Stimulated activated naive CD8-positive, alpha-beta T cell treated with anti-CD3 and anti-CD28 coated beads, Interleukin-15, amount 100 ng/mL, for 72 hours (primary cell): ENCODE measurements at regions not wholly inside any gene's neighbourhood (a gene's known extent, or its start where the extent isn't known, plus 50 kb on each side); places are given as distances from the start of the nearest gene placed in this dataset.

Experiments used
- ATAC-seq: fragments of 150-1000 bp; cut with Tn5 transposase; 2 replicates; pipeline ENCODE4 v1.10.0; 2021; ENCODE audit warnings: mild to moderate bottlenecking, moderate library complexity
- DNase-seq, 2 donors: peaks; one replicate each; pipeline ENCODE4 v3.0.0; 2021 to 2022
- H3K27ac Mint-ChIP-seq, 2 donors: one replicate each; pipeline ENCODE4 v1.8.0; 2022; ENCODE audit warnings: mild to moderate bottlenecking in 2 of 2, mixed read lengths in 2 of 2, moderate library complexity in 2 of 2
- H3K27me3 Mint-ChIP-seq: one replicate; pipeline ENCODE4 v1.8.0; 2022; ENCODE audit warnings: mixed read lengths
- H3K4me1 Mint-ChIP-seq: one replicate; pipeline ENCODE4 v1.8.0; 2022; ENCODE audit warnings: mild to moderate bottlenecking, mixed read lengths
- H3K4me3 Mint-ChIP-seq, 2 donors: one replicate each; pipeline ENCODE4 v1.8.0; 2022; ENCODE audit warnings: mild to moderate bottlenecking in 2 of 2, mixed read lengths in 2 of 2, moderate library complexity in 1 of 2
- H3K9me3 Mint-ChIP-seq, 2 donors: one replicate each; pipeline ENCODE4 v1.8.0; 2022; ENCODE audit warnings: mixed read lengths in 2 of 2

GRCh38 chr12:68452078-68452715 is 120.0 kb upstream of the MDM1 start:
- Mint-ChIP-seq H3K4me1 (peaks cover 94% of the 10 kb centered on the region), H3K4me3 (peak overlapping the region; percentile 74 to 79), H3K27me3 (no peaks in the 10 kb centered on the region), H3K9me3 (peaks cover 9 to 15% of the 10 kb centered on the region in 2 donors), H3K27ac (peak overlapping the region; percentile 31 to 96)
- ATAC-seq (no peak), DNase-seq (no peak)

GRCh38 chr12:68453278-68453677 is 121.1 kb upstream of the MDM1 start:
- Mint-ChIP-seq H3K4me3 (peak overlapping the region in 1 of 2 donors; percentile 74), H3K9me3 (peaks cover 14 to 19% of the 10 kb centered on the region in 2 donors), H3K4me1 (peaks cover 83% of the 10 kb centered on the region), H3K27ac (no peak overlapping the region), H3K27me3 (no peaks in the 10 kb centered on the region)
- DNase-seq (no peak), ATAC-seq (no peak)

GRCh38 chr12:68453876-68454275 is 121.7 kb upstream of the MDM1 start:
- DNase-seq (no peak), ATAC-seq (no peak)
- Mint-ChIP-seq H3K4me1 (peaks cover 77% of the 10 kb centered on the region), H3K4me3 (peak overlapping the region; percentile 17 to 19), H3K9me3 (peaks cover 14 to 19% of the 10 kb centered on the region in 2 donors), H3K27ac (no peak overlapping the region), H3K27me3 (no peaks in the 10 kb centered on the region)

- H3K27me3 Mint-ChIP-seq, result no peaks in the 10 kb centered on the region
- no peak for DNase-seq
- peak overlapping the region in 1 of 2 donors; percentile 95 for H3K27ac Mint-ChIP-seq
- peaks cover 14 to 19% of the 10 kb centered on the region in 2 donors for H3K9me3 Mint-ChIP-seq
- ATAC-seq, result no peak
- peaks cover 67% of the 10 kb centered on the region for H3K4me1 Mint-ChIP-seq
- H3K4me3 Mint-ChIP-seq, result peak overlapping the region; percentile 41 to 57
These were observed 122.7 kb upstream of the MDM1 start for GRCh38 chr12:68454892-68455291.

GRCh38 chr12:68455691-68456345 is 123.7 kb upstream of the MDM1 start:
- DNase-seq (peak in 1 of 2 donors; percentile 42), ATAC-seq (no peak)
- Mint-ChIP-seq H3K4me3 (peak overlapping the region; percentile 41 to 57), H3K27ac (peak overlapping the region; percentile 16 to 95), H3K9me3 (peaks cover 14 to 19% of the 10 kb centered on the region in 2 donors), H3K27me3 (no peaks in the 10 kb centered on the region), H3K4me1 (peaks cover 60% of the 10 kb centered on the region)

- no peak for ATAC-seq
- H3K4me1 Mint-ChIP-seq, result peaks cover 42% of the 10 kb centered on the region
- no peak overlapping the region for H3K4me3 Mint-ChIP-seq
- DNase-seq, result no peak
- H3K27me3 Mint-ChIP-seq, result no peaks in the 10 kb centered on the region
- H3K9me3 Mint-ChIP-seq, result peaks cover 14 to 19% of the 10 kb centered on the region in 2 donors
- H3K27ac Mint-ChIP-seq, result no peak overlapping the region
These were observed 126.7 kb upstream of the MDM1 start for GRCh38 chr12:68458866-68459265.

- Mint-ChIP-seq H3K27ac (no peak overlapping the region), H3K4me1 (peaks cover 28% of the 10 kb centered on the region), H3K4me3 (no peak overlapping the region), H3K27me3 (no peaks in the 10 kb centered on the region), H3K9me3 (peaks cover 14 to 19% of the 10 kb centered on the region in 2 donors)
- no peak for DNase-seq
- no peak for ATAC-seq
These were observed 128.1 kb upstream of the MDM1 start for GRCh38 chr12:68460236-68460635.

- peaks cover 6 to 7% of the 10 kb centered on the region in 2 donors for H3K9me3 Mint-ChIP-seq
- no peaks in the 10 kb centered on the region for H3K27me3 Mint-ChIP-seq
- no peak for DNase-seq
- H3K27ac Mint-ChIP-seq, result no peak overlapping the region
- peaks cover 14% of the 10 kb centered on the region for H3K4me1 Mint-ChIP-seq
- H3K4me3 Mint-ChIP-seq, result no peak overlapping the region
- ATAC-seq, result no peak
These were observed 129.5 kb upstream of the MDM1 start for GRCh38 chr12:68461645-68462044.

- Mint-ChIP-seq H3K4me3 (peak overlapping the region; percentile 68 to 79), H3K4me1 (peaks cover 13% of the 10 kb centered on the region), H3K27me3 (no peaks in the 10 kb centered on the region), H3K27ac (peak overlapping the region; percentile 83 to 86), H3K9me3 (no peaks in the 10 kb centered on the region)
- DNase-seq (no peak), ATAC-seq (peak; percentile 56)
These were observed 130.6 kb upstream of the MDM1 start for GRCh38 chr12:68462803-68463202.

GRCh38 chr12:68465227-68465626 is 133.1 kb upstream of the MDM1 start:
- no peak overlapping the region for H3K27ac Mint-ChIP-seq

GRCh38 chr12:68467514-68467913 is 135.4 kb upstream of the MDM1 start:
- ATAC-seq (no peak), DNase-seq (no peak)
- no peak overlapping the region for H3K4me3 Mint-ChIP-seq
- H3K27me3 Mint-ChIP-seq, result no peaks in the 10 kb centered on the region
- H3K27ac Mint-ChIP-seq, result no peak overlapping the region
- H3K9me3 Mint-ChIP-seq, result no peaks in the 10 kb centered on the region
- peaks cover 14% of the 10 kb centered on the region for H3K4me1 Mint-ChIP-seq

More at GRCh38 chr12:68465227-68465626, 133.1 kb upstream of the MDM1 start:
- no peak overlapping the region for H3K4me3 Mint-ChIP-seq
- no peaks in the 10 kb centered on the region for H3K9me3 Mint-ChIP-seq
- DNase-seq, result no peak
- H3K4me1 Mint-ChIP-seq, result peaks cover 18% of the 10 kb centered on the region
- no peaks in the 10 kb centered on the region for H3K27me3 Mint-ChIP-seq
- no peak for ATAC-seq

- H3K27me3 Mint-ChIP-seq, result no peaks in the 10 kb centered on the region
- no peak for ATAC-seq
- H3K9me3 Mint-ChIP-seq, result no peaks in the 10 kb centered on the region
- H3K4me3 Mint-ChIP-seq, result no peak overlapping the region
- H3K27ac Mint-ChIP-seq, result no peak overlapping the region
- H3K4me1 Mint-ChIP-seq, result peaks cover 8% of the 10 kb centered on the region
- DNase-seq, result no peak
These were observed 135.9 kb upstream of the MDM1 start for GRCh38 chr12:68468036-68468435.

GRCh38 chr12:68469113-68469512 is 137.0 kb upstream of the MDM1 start:
- no peak for ATAC-seq
- no peak for DNase-seq
- H3K27me3 Mint-ChIP-seq, result no peaks in the 10 kb centered on the region
- H3K9me3 Mint-ChIP-seq, result no peaks in the 10 kb centered on the region
- H3K4me1 Mint-ChIP-seq, result peaks cover 5% of the 10 kb centered on the region
- peak overlapping the region in 1 of 2 donors; percentile 30 for H3K27ac Mint-ChIP-seq
- no peak overlapping the region for H3K4me3 Mint-ChIP-seq

GRCh38 chr12:68470664-68471328 is 138.6 kb upstream of the MDM1 start:
- Mint-ChIP-seq H3K4me3 (no peak overlapping the region), H3K27me3 (no peaks in the 10 kb centered on the region), H3K9me3 (no peaks in the 10 kb centered on the region), H3K27ac (no peak overlapping the region), H3K4me1 (peaks cover 5% of the 10 kb centered on the region)
- no peak for ATAC-seq
- no peak for DNase-seq

GRCh38 chr12:68474467-68475204 is 136.1 kb upstream of the RAP1B start:
- no peaks in the 10 kb centered on the region for H3K4me1 Mint-ChIP-seq
- no peaks in the 10 kb centered on the region for H3K27me3 Mint-ChIP-seq

More at GRCh38 chr12:68474467-68475204, 136.1 kb upstream of the RAP1B start:
- Mint-ChIP-seq H3K27ac (no peak overlapping the region), H3K9me3 (no peaks in the 10 kb centered on the region), H3K4me3 (no peak overlapping the region)
- DNase-seq (no peak), ATAC-seq (no peak)
